ENCODE measurements at regions not wholly inside any gene's neighbourhood (a gene's known extent, or its start where the extent isn't known, plus 50 kb on each side); places are given as distances from the start of the nearest gene placed in this dataset.

DNA sequence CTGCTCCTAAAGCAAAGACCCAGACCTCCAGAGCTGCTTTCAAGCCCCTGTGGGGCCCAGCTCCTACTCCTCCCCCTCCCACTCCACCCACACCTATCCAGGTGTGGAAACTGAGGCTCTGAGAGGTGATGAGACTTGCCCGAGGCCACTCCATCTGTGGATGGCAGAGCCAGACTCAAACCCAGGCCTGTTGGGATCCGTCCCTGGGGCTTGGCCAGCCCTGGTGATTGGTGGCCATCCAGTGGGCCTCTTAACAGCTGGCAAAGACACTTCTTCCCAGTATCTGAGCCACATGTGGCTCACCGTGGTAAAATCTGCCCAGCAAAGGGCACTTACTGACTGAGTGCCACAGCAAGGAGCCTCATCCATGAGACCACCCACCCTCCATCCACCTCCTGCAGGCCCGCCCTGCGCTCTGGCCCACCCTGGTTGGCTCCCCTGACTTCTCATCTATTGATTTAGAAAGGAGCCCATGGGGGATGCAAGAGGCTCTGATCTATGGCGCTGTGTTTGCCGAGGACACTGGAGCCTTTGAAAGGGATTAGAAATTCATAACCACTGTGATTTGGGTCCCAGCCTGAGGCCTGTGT, 398.5 kb downstream of the PTPRU start:
- no peak overlapping the region for H3K4me3 ChIP-seq (ENCODE audit: low read depth, low read length)
- TF ChIP-seq, protein P1, sequence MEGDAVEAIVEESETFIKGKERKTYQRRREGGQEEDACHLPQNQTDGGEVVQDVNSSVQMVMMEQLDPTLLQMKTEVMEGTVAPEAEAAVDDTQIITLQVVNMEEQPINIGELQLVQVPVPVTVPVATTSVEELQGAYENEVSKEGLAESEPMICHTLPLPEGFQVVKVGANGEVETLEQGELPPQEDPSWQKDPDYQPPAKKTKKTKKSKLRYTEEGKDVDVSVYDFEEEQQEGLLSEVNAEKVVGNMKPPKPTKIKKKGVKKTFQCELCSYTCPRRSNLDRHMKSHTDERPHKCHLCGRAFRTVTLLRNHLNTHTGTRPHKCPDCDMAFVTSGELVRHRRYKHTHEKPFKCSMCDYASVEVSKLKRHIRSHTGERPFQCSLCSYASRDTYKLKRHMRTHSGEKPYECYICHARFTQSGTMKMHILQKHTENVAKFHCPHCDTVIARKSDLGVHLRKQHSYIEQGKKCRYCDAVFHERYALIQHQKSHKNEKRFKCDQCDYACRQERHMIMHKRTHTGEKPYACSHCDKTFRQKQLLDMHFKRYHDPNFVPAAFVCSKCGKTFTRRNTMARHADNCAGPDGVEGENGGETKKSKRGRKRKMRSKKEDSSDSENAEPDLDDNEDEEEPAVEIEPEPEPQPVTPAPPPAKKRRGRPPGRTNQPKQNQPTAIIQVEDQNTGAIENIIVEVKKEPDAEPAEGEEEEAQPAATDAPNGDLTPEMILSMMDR (conservative IDR thresholded peaks at IDR 0.05; ENCODE audit: low read depth, low read length), result no peak
- no peak for DNase-seq (ENCODE audit: low read depth)

DNA sequence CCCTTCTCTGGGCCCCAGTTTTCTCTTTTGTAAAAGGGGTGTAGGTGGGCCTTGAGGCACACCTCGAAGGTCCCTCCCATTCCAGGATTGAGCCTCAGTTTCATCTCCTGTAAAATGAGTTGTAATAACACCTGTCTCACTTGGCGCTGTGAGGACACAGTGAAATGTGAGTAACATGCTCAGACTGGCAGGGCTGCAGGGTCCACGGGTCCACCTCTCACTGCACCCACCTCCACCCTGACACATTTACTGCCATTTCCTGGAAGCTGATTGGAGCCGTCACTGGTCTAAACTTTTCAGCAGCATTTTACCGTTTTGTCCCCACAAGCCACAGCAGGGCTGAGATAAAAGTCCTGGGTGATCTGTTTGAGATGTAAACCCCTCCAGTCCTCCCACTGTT, 398.0 kb downstream of the PTPRU start:
- no peak overlapping the region for H3K4me3 ChIP-seq (ENCODE audit: low read depth, low read length)
- DNase-seq (ENCODE audit: low read depth), result no peak
- TF ChIP-seq, protein P1 (conservative IDR thresholded peaks at IDR 0.05; ENCODE audit: low read depth, low read length), result no peak

DNA sequence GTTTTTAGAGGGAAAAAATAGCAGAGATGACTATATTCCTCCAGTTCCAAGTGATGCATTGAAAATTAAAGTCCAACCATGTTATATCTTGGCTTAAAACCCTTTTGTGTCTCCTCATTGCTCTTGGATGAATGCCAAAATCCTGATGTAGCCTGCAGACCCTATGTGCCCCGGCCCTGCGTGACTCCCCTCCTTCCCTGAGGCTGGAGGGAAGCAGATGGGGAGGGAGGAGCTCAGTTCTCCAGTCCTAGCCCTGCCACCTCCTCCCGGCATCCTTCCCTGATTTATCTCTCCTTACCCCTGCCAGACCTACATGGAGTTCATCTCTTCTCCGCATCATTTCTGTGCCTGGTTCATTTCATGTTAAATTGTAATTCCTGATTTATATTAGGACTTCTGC, 397.4 kb downstream of the PTPRU start:
- TF ChIP-seq, protein P1 (conservative IDR thresholded peaks at IDR 0.05; ENCODE audit: low read depth, low read length), result no peak
- no peak overlapping the region for H3K4me3 ChIP-seq (ENCODE audit: low read depth, low read length)
- DNase-seq (ENCODE audit: low read depth), result no peak

DNA sequence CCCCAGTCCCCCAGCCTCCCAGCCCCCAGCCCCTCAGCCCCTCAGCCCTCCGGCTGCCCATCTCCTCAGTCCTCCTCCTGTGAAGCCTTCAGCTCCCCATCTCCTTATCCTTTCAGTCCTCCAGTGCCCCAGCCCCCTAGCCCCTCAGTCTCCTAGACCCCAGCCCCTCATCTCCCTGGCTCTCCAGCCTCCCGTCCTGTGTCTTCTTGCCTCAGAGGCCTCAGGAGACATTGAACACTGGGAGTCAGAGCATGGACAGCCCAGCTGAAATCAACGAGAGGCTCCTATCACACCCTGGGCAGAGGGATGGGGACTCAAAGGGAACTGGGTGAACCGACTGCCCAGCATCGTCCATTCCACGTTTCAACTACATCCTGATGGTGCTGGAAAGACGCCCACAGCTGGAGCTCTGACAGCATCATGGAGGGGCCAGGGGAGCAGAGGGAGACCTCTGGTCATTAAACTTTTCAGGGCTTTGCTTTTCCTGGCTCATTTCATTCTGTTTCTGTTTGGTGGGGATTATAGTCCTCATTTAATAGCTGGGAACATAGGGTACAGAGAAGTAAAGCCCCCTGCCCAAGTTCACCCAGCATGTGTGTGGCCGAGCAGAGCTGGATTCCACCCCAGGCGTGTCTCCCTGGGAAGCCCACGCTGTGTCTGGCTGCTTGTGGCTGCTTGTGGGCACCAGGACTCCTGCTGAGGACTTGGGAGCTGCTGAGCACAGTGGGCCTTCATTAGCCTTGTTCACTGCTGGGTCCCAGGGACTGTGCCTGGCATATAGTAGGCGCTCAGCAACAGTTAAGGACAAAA, 396.7 kb downstream of the PTPRU start:
- H3K4me3 ChIP-seq (ENCODE audit: low read depth, low read length), result no peak overlapping the region
- TF ChIP-seq, protein P1 (conservative IDR thresholded peaks at IDR 0.05; ENCODE audit: low read depth, low read length), result no peak
- DNase-seq (ENCODE audit: low read depth), result no peak

DNA sequence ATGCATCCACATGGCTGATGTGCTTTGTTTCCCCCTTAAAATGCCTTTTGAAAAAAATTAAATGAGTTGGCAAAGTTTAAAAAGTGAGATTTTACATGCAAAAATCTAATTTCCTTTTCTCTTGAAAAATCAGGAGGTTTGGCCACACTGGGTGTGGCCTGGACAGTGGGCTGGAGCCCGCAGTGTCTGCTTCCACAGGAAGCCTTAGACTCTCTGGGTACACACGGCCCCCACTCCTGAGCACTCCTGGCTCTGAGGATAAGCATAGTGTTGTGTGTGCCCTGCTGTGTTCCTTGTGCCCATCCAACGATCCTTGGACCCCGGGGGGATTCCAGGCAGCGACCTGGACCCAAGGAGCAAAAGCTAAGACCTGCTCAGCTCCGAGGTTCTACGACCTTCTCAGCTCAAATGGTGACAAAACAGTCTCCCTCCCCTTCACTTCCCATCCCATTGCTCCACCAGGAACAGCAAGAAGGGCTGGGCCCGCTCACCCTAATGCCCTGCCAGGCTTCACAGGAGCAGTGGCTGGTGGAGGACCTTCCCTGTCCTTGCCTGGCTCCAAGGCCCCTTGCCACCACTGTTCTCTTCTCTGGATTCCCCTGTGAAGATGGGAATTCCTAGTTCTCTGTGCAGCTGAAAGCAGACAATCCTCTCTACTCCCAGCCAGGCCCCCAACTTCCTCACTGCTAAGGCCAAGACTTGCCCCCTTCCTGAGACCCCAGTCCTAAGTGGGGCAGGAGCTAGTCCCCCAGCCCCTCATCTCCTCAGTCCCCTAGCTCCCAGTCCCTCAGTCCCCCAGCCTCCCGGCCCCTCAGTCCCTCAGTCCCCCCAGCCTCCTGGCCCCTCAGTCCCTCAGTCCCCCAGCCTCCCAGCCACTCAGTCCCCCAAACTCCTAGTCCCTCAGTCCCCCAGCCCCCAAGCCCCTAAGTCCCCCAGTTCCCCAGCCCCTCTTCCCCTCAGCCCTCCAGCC, 395.8 kb downstream of the PTPRU start:
- TF ChIP-seq, protein P1 (conservative IDR thresholded peaks at IDR 0.05; ENCODE audit: low read depth, low read length), result no peak
- no peak for DNase-seq (ENCODE audit: low read depth)
- H3K4me3 ChIP-seq (ENCODE audit: low read depth, low read length), result no peak overlapping the region

DNA sequence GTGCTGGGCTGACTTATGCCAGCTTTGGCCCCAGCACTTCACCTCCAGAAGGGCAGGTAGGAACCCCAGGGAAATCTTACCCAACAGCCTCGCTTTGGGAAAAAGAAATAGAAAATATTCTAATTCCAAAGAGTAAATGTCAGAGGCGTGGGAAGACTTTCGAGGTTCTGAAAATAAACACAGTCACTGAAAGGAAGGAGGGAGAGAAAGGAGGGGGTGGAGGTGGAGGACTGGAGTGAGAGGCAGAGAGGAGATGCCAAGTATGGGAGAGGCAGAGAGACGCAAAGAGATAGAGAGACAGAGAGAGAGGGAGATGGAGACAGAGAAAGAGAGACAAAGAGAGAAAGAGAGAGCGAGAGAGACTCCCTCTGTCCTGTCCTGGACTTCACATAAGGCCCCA, 395.0 kb downstream of the PTPRU start:
- H3K4me3 ChIP-seq (ENCODE audit: low read depth, low read length), result no peak overlapping the region
- TF ChIP-seq, protein P1 (conservative IDR thresholded peaks at IDR 0.05; ENCODE audit: low read depth, low read length), result no peak
- DNase-seq (ENCODE audit: low read depth), result no peak

Data from epithelial cell of proximal tubule (primary cell).